Breast epithelium (tissue), 3 donors: ENCODE measurements at regions not wholly inside any gene's neighbourhood (a gene's known extent, or its start where the extent isn't known, plus 50 kb on each side); places are given as distances from the start of the nearest gene placed in this dataset.

ENCODE experiments used
- CTCF ChIP-seq, 3 donors: fragments of 450-650 bp; IDR thresholded peaks; one replicate each; pipeline ENCODE4 v1.5.1; 2016 to 2017; ENCODE audit warnings: antibody characterized with exemption in 3 of 3, mild to moderate bottlenecking in 3 of 3, moderate library complexity in 3 of 3
- POLR2A ChIP-seq: fragments of 450-650 bp; IDR thresholded peaks from one replicate; pipeline ENCODE4 v1.6.1; 2016; ENCODE audit warnings: antibody characterized with exemption, mild to moderate bottlenecking, moderate library complexity

DNA sequence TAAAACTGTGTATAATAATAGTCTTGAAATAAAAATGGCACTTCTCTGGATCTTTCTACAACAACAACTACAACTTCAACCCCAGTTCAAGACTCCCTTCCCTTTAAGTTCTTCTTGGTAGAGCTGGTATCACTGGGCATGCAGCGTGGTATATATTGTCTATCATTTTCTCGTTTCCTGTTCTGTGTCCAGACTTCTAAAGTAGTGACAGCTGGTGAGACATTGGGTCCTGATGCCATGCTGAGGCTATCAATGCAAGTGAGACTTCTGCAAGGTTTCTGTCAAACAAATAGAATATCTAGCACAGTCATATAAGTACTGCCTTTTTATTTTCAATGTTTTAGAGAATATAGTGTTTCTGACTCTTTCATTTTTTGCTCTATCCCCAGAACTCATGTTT is 123.0 kb upstream of the GRIN3A start:
- TF ChIP-seq POLR2A = no peak
- TF ChIP-seq CTCF (IDR thresholded peaks at IDR 0.05) = no peak
